HG03342 (cell line): ENCODE measurements at regions not wholly inside any gene's neighbourhood (a gene's known extent, or its start where the extent isn't known, plus 50 kb on each side); places are given as distances from the start of the nearest gene placed in this dataset.

ENCODE experiments used
- ATAC-seq: cut with Tn5 transposase; IDR thresholded peaks from one replicate; pipeline ENCODE4 v1.9.1; 2021; ENCODE audit warnings: mild to moderate bottlenecking, moderate library complexity; ENCODE audit not compliant: unreplicated experiment

DNA sequence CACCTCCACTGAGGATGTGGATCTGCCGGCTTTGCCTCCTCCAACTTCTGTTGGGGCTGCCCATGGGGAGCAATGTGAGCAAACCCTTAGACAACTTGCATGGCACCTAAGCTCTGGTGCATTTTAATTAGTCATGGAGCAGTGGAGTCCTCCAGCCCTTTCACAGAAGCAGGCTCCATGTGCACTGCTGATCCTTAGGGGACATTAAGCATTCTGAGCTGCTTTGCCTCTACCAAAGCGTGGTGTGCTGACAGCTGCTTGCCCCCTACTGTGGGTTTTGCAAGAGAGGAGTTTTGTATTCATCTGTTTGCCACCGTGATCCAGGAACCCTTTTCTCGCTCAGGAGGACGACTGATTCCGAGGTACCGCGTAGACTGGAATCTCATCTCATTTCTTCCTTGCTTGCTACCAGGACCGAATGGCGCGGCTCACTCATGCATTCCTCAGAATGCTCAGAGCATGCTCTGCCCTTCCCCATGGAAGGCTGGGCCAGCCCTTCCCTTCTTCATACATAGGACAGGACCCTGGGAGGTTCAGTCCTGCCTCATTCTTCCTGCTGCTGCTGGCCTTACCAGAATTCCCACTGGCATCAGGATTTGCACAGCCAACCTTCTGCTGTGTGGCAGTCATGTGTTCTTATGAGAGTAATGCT is 432.5 kb downstream of the GADD45G start:
- ATAC-seq, result no peak

DNA sequence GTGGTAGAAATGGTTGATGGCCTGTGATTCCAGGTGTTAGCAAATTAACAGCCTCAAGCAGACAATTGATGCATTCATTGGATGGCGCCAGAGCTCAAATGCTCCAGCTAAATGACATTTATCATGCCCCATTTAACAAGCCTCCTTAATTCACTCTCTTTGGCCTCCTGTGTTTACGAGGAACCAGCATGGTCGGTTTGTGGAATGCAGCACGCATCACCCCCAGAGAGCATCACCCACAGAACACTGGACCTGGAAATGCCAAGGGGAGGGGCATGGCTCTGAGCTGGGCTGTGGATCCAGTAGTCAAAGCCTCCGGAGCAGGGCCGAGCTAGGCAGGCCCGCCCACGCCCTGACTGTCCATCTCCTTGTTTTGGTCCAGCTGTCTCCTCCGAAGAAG is 434.0 kb downstream of the GADD45G start:
- no peak for ATAC-seq

DNA sequence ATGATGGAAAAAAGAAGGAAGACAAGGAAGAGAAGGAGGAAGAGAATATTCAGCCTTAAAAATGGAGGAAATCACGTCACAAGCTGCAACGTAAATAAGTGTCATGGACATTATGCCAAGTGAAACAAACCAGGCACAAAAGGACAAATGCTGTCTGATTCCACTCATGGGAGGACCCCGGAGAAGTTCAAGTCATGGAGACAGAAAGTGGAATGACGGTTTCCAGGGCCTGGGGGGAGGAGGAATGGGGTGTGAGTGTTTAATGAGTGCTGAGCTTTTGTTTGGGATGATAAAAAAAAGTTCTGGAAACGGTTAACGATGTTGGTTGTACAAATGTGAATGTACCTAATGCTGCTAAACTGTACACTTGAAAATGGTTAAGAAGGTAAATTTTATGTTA is 439.5 kb downstream of the GADD45G start:
- no peak for ATAC-seq

DNA sequence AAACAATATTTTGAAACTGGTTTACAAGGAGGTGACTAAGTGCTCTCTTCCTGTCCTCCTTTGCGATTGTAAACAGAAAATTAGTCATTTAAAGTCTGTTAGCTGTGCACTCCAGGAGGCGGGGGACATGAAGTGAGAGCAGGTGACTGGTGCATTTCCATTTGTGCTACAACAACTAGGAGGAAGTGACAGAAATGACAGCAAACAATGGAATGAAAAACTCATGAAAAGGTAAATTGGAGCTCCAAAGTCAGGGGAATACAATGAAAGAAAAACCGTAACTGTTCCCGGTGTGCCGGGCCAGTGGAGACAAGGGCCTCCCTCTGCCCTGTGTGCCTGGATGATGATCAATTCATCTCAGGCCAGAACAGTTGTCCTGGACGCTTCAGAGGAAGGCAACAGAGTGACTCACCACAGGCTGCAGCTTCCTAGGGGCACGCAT is 439.9 kb downstream of the GADD45G start:
- no peak for ATAC-seq

DNA sequence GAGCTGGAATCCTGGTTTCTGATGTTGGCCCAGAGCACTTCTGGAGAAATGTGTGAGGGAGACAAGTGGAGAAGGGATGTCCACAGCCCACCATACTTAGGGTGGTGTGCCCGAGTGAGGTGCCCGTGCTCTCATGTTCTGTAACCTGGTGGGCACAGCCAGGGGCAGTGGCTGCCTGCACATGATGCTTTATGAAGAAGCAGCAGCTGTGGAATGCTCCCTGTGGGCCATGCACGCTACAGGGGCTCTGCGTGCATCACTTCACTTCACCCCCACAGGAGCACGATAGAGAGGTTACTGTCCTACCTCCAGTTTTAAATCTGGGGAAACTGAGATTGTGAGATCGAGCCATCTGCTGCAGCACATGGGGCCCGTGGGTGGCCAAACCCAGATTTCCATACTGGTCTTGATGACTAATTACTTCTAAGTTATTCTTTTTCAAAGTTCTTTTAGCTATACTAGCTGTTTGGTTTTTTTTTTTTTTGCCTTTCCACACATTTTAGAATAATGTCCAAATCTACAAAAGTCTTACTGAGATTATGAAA is 441.6 kb downstream of the GADD45G start:
- no peak for ATAC-seq

DNA sequence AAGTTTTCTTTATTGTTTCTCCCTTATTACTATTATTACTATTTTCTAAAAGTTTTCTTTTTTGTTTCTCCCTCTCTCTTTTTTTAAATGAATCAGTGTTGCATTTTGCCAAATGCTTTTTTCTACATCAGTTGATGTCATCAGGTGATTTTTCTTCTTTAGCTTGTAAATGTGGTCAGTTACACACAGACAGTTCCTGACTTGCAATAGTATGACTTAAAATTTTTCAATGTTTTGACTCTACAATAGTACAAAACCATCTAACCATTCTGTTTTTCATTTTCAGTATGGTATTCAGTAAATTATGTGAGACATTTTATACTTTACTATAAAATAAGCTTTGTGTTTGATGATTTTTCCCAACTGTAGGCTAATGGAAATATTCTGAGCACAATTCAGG is 443.0 kb downstream of the GADD45G start:
- no peak for ATAC-seq

DNA sequence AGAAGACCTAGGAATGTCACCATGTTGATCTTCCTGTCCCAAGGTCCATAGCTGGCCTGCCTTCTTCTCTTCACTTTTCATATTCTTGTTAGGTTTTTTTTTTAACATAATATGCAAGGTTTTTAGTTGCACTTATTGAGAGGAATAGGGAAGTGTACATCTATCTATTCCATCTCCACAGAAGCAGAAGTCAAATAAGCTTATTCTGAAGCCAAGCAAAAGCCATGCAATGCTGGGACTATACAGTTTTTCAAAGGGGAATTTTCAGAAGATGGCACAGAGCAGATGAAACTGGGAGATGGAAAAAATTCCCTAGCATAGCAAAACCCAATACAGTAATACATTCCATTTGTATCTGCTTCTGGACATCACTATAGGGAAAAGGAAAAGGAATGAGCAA is 447.6 kb downstream of the GADD45G start:
- ATAC-seq, result no peak

DNA sequence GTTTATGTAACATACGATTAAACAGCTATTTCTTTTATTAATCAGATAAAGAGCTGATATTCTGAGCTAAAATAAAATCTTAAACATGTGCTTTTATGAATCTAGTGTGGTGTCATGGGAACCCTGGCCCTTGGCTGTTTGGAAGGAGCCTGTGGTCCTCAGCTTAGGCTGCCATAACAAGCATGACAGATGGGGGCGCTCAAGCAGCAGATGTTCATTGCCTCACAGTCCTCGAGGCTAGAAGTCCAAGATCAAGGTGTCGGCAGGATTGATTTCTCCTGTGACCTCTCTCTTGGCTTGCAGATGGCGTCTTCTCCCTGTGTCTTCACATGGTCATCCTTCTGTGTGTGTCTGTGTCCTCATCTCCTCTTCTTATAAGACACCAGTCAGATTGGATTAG is 448.2 kb downstream of the GADD45G start:
- ATAC-seq, result no peak

DNA sequence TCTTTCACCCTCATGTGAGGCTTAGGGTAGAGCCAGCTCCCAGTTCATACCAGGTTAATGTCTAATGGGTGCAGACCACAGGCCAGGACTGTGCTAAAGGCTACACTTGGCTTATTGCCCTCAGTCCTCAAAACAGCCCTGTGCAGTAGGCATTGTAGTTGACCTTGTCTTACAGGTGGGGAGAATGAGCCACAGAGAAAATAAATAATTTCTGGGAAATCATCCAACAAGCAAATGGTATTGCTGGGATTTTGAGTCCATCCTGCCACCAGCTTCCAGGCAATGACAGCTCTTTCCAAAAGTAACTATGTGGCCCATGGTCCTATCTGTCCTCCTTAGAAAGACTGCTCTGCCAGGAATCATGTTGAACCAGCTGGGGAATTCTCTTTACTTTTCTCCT is 450.0 kb downstream of the GADD45G start:
- no peak for ATAC-seq

DNA sequence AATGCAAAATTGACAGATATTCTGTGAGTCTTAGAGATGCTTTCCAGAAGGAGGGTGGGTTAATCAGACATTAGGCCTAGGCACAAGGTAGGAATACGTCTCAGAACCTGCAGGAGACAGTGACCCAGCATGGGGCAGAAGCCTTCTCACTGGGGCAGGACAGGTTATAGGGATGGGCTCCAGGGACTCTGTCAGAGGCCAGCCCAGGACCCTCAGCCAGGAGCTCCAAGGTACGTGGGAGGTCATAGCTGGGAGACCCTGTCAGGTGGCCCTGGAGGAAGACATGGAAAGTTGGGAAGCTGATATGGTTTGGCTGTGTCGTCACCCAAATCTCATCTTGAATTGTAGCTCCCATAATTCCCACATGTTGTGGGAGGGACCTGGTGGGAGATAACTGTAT is 450.4 kb downstream of the GADD45G start:
- no peak for ATAC-seq

DNA sequence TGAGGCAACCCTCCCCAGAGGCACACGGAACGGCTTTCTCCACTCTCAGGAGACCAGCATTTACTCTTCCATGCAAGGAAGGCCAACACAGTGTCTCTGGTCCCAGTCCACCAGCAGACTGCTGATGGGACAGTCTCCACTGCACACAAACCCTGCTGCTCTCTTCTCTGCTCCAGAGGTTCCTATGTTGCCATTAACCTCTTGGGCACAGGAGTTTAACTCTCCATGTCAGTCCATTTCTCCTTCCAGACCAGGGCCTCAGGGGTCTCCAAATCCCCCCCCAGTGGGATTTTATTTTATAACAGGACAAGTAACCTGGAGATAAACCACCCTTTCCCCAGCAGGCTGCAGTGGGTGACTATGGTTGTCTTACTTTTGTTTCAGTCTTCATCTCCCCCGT is 452.5 kb downstream of the GADD45G start:
- no peak for ATAC-seq

DNA sequence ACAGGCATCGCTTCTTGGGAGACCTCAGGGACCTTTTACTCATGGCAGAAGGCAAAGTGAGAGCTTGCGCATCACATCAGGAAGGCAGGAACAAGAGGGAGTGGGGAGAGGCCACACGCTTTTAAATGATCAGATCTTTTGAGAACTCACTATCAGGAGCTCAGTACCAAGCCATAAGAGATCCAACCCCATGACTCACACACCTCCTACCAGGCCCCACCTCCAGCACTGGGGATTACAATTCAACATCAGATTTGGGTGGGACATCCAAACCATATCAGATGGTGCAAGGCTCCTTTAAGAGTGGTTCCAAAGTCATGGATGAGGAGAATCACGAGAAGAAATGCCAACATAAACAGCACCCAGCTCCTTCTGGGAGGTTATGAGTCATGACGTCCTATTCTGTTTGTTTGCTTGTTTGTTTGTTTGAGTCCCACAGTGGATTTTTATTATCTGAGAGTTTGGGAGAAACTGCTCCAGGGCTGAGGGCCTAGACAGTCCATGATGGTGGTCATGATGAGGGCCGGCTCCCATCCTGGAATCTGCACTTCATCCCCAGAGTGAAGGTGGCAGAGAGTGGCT is 453.5 kb downstream of the GADD45G start:
- ATAC-seq, result no peak

DNA sequence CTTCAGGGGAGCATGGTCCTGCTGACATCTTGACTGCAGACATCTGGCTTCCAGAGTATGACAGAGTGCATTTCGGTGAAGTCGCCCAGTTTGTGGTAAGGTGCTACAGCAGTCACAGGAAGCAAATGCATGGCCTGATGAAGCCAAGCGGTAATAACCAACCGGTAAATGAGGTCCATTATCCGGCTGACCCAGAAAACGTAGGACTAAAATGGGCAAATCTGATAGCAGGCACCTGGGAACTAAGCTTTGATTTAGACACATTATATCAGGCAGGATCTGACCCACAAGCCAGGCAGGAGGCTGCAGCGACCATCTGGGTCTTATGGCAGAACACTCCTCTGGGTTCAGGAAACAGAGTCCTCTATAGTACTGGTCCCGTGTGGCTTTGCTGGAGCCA is 454.6 kb downstream of the GADD45G start:
- ATAC-seq, result no peak

DNA sequence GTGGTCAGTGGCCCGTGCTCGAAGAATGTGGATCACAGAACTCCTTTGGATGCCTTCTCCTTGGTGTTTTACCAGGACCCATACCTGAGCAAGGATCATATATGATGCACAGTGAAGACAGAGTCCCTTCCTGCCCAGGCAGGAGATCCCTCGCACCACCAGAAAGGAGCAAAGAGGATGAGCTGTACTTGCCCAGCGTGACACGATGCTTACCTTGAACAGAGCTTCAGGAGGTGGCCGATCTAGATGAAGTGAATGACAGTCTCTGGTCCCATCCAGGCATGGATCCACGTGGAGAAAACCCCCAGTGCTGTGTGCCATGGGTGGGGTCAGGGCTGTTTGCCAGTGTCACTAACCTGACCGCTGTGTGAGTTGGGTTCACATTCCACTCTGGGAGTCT is 455.4 kb downstream of the GADD45G start:
- no peak for ATAC-seq

DNA sequence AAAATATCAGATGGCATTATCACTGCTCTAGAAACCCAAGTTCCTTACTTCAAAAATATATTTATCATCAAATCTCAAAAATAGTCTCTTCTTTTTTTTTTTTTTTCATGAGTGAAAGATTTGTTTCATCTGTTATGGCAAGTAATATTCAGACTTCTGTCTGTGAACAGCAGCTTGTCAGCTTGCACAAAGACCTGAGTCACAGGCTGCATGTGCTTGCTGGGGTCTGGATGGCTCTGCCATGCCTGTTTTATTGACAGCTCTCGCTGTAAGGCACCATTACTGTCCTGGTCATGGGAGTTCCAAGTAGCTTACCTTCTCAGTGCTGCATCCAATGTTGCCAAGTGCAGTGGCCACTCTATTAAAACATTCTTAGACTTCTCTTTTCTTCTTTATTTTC is 456.4 kb downstream of the GADD45G start:
- no peak for ATAC-seq

DNA sequence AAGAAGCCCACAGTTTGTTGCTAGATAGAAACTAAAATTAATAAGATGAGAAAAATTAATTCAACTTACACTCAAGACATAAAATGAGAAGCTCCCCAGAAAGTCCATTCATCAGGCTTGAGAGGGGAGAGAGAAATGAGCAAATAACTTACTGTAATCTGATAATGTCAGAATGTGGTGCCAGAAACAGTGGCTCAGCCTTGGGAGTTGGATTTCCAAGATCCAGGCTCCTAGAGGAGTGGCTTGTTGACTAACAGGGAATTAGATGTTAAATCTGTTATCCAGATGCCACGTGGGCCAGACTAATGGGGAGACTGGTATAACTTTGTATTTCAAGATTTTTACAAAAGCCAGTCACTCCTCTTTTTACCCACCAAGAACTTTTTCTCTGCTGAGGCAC is 458.2 kb downstream of the GADD45G start:
- no peak for ATAC-seq

DNA sequence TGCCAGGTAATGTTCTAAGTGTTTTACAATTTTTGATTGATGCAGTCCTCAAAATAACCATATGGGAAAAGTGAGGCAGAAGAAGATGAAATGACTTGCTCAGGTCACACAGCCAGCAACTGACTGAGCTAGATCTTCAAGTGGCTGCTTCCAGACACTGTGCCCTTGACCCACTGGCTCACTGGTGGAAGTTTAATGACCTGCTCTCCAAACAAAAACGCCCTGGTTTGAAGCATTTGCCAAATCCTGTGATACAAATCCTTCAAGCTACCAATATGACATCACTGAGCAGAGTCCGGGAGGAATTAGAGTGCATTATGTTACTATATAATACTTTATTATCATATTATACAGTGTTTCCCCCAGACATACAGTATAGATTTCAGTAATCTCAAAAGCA is 459.4 kb downstream of the GADD45G start:
- ATAC-seq, result no peak

DNA sequence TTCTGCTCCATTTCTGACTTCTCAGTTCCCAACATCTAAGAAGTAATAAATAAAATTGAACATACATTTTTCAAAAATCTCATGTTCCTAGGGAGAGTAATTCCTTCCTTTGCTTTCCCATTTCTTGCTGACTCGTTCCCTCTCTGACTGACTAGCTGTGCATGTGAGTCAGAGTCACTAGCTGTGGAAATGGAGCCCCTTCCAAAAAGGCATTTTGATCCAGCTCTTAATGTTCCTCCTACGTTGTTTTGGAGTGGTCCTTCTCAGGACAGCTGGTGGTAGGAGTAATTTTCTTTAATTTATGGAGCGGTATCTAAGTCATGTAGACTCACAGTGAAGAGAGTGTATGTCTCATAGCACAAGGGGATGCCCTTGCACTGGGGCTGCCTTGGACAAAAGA is 460.2 kb downstream of the GADD45G start:
- ATAC-seq, result no peak

DNA sequence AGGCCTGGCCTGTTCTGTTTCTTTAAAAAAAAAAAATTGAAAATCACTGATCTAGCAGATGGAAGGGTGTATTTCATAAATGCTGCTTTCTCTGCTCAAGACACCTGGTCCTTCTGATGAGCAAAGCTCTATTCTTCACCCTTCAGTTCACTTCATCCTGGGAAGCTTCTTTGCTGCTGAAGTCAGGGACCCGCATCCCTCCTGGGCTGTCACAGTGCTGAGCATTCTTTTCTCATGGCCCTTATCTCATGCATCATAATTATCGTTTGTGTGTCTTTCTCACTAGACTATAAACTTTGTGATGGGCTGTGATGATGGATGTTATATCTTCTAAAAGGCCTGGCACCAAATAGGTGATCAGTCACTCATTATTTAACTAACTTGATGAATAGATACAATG is 461.0 kb downstream of the GADD45G start:
- ATAC-seq, result no peak

DNA sequence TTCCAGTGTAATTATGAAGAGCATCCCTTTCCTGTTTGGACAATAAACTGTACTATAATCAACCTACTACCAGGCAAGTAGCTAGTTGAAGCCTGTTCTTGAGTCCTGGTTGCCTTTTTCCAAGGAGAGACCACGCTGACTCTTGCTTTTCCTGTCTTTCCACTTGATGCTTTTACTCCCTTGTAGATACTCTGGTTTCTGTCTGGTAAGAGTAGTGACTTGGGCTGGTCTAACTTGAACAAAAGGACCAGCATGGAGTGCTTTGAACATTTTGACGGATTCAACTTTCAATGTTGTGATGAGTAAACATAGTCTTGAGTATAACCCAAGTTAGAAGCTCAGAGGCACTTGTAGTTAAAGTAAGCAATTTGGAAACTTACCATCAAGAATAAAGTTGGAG is 464.3 kb downstream of the GADD45G start:
- ATAC-seq, result no peak

DNA sequence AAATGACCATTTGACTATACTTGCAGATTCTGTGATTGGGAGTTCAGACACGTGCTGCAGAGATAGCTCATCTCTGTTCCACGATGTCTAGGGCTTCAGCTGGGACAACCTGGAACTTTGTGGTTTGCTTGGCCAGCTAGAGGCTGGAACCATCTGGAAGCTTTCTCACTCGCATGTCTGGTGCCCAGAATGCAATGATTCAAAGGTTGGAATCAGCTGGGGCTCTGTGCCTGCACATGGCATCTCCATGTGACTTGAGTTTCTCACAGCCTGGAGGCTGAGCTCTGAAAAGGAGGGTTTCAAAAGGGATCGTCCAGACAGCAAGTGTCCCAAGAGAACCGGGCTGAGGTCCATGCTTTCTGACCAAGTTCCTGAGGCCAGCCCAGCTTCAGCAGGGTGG is 465.2 kb downstream of the GADD45G start:
- no peak for ATAC-seq

DNA sequence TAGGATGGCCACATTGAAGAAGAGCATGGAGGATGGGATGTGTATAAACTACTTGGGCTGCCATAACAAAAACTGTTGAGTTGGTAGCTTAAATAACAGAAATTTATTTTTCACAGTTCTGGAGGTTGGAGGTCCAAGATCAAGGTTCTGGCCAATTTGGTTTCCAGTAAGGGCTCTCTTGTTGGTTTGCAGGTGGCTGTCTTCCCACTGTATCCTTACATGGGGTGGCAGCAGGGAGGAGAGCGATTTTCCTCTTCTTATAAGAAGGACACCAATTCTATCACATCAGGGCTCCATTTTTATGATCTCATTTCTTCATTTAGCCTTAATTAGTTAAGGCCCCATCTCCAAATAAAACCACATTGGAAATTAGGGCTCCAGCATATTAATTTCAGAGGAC is 465.7 kb downstream of the GADD45G start:
- no peak for ATAC-seq
